GM12878 (cell line): ENCODE measurements at regions not wholly inside any gene's neighbourhood (a gene's known extent, or its start where the extent isn't known, plus 50 kb on each side); places are given as distances from the start of the nearest gene placed in this dataset.

Source experiments
- ATAC-seq: fragments of 200-7000 bp; cut with Tn5 transposase; 3 replicates; pipeline ENCODE4 v1.9.1; 2020; ENCODE audit warnings: mild to moderate bottlenecking, moderate library complexity
- BruUV-seq: library from RNA; stranded (reverse); fragments of 400-500 nt; replicated peaks from 2 replicates; lab custom pipeline; 2021; lab: Mats Ljungman, UMichigan
- CTCF ChIA-PET: fragments of 300-600 bp; sonication (Branson Sonifier 250); formaldehyde crosslinking; extraction: SDS; loops from one replicate; lab custom pipeline; 2021; ENCODE audit warnings: inconsistent platforms; lab: Yijun Ruan, JAX
- POLR2A ChIA-PET: fragments of 350-600 bp; formaldehyde crosslinking; extraction: SDS; loops from one replicate; lab custom pipeline; 2021; ENCODE audit warnings: inconsistent platforms; lab: Charles Lee
- RAD21 ChIA-PET: fragments of 300-600 bp; sonication (Branson Sonifier 250); formaldehyde crosslinking; loops from one replicate; lab custom pipeline; 2023; ENCODE audit warnings: antibody characterized with exemption; ENCODE audit not compliant: unreplicated experiment; lab: Charles Lee
- SMC1A ChIA-PET: fragments of 300-600 bp; sonication (Branson Sonifier 250); formaldehyde crosslinking; loops from one replicate; lab custom pipeline; 2023; ENCODE audit not compliant: unreplicated experiment, uncharacterized antibody; lab: Charles Lee
- DNase-seq: peaks from one replicate; pipeline ENCODE4 v3.0.0-alpha.2; 2011; ENCODE audit warnings: low read depth, low spot score
- FAIRE-seq: peaks from 3 replicates; lab custom pipeline; 2011; peaks lifted over from hg19 to GRCh38; lab: Jason Lieb, UNC
- H2AFZ ChIP-seq: 2 replicates; pipeline ENCODE4 v1.6.0; 2011; ENCODE audit warnings: low read depth, low read length, control low read depth; ENCODE audit not compliant: control insufficient read depth
- H3K27ac ChIP-seq: 2 replicates; pipeline ENCODE4 v1.5.1; 2011; ENCODE audit warnings: control low read depth; ENCODE audit not compliant: control insufficient read depth, insufficient read depth
- H3K27me3 ChIP-seq, 2 experiments: replicated peaks in 1 of 2; 2 replicates each; pipeline versions ENCODE4 v1.6.0 to v1.6.1; 2011; ENCODE audit warnings: low read length in 1 of 2; ENCODE audit not compliant: control insufficient read depth in 2 of 2, insufficient read depth in 2 of 2
- H3K36me3 ChIP-seq, 2 experiments: 2 replicates each; pipeline ENCODE4 v1.5.1; 2011; ENCODE audit warnings: low read length in 1 of 2; ENCODE audit not compliant: control insufficient read depth in 2 of 2, insufficient read depth in 2 of 2
- H3K4me1 ChIP-seq: 2 replicates; pipeline ENCODE4 v1.6.1; 2011; ENCODE audit warnings: mild to moderate bottlenecking, low read length, moderate library complexity, mixed read lengths; ENCODE audit not compliant: control insufficient read depth, insufficient read depth
- H3K4me2 ChIP-seq: 2 replicates; pipeline ENCODE4 v1.6.0; 2011; ENCODE audit warnings: control low read depth; ENCODE audit not compliant: control insufficient read depth, insufficient read depth
- H3K4me3 ChIP-seq: fragments of 200-600 bp; sonication (generic); 2 replicates; pipeline ENCODE4 v1.5.1; 2016
- H3K79me2 ChIP-seq: 2 replicates; pipeline ENCODE4 v1.6.0; 2011; ENCODE audit warnings: low read length; ENCODE audit not compliant: control insufficient read depth, insufficient read depth
- H3K9ac ChIP-seq: 2 replicates; pipeline ENCODE4 v1.8.0; 2011; ENCODE audit warnings: low read length, control low read depth, mixed read lengths; ENCODE audit not compliant: control insufficient read depth, insufficient read depth
- H3K9me3 ChIP-seq: replicated peaks from 3 replicates; pipeline ENCODE4 v1.5.1; 2011; ENCODE audit warnings: mild to moderate bottlenecking, low read length; ENCODE audit not compliant: control insufficient read depth, insufficient read depth
- H4K20me1 ChIP-seq: 2 replicates; pipeline ENCODE4 v1.6.0; 2011; ENCODE audit not compliant: control insufficient read depth, insufficient read depth
- ATF2 ChIP-seq: IDR thresholded peaks from 2 replicates; pipeline ENCODE4 v1.6.1; 2012; ENCODE audit warnings: low read length, inconsistent platforms
- E2F4 ChIP-seq: IDR thresholded peaks from 2 replicates; pipeline ENCODE4 v1.6.1; 2012; ENCODE audit warnings: low read depth, low read length, improper control_type of control experiment
- FOXK2 ChIP-seq: fragments of 450-650 bp; IDR thresholded peaks from 2 replicates; pipeline ENCODE4 v1.6.1; 2017; ENCODE audit warnings: mild to moderate bottlenecking, moderate library complexity
- MYB ChIP-seq: fragments of 150-350 bp; IDR thresholded peaks from 2 replicates; pipeline ENCODE4 v1.6.1; 2014; ENCODE audit warnings: mild to moderate bottlenecking, low read depth, low read length, borderline replicate concordance
- RCOR1 ChIP-seq: conservative IDR thresholded peaks from 2 replicates; pipeline ENCODE4 v1.6.1; 2012; ENCODE audit warnings: low read depth, low read length, improper control_type of control experiment
- SP1 ChIP-seq: IDR thresholded peaks from one replicate; pipeline ENCODE4 v1.6.1; 2011; ENCODE audit warnings: low read depth, low read length
- TAF1 ChIP-seq: IDR thresholded peaks from 2 replicates; pipeline ENCODE4 v1.6.1; 2011; ENCODE audit warnings: mild to moderate bottlenecking, low read depth, low read length, borderline replicate concordance
- ZNF207 ChIP-seq: fragments of 450-650 bp; IDR thresholded peaks from 2 replicates; pipeline ENCODE4 v1.6.1; 2014; ENCODE audit warnings: antibody characterized with exemption, mild to moderate bottlenecking, borderline replicate concordance
- WGBS: methylation state at CpG from one replicate; pipeline ENCODE4 v1.1.6; 2016; ENCODE audit warnings: low lambda C conversion rate; ENCODE audit not compliant: insufficient replicate concordance, insufficient coverage; ENCODE audit errors: missing lambda C conversion rate; 5-methylcytosine and 5-hydroxymethylcytosine counted together
- in situ Hi-C: fragments of 300-500 bp; cut with MboI; formaldehyde crosslinking; loops from 9 replicates; pipeline ENCODE4 v1.14.3; 2018; ENCODE audit warnings: mixed read lengths
- intact Hi-C: fragments of 100-400 bp; cut with micrococcal nuclease; formaldehyde crosslinking; loops from one replicate; pipeline ENCODE4 v1.14.2; 2022; ENCODE audit not compliant: unreplicated experiment

GRCh38 chr3:167151636-167152035 lies 228.5 kb downstream of the ZBBX start:
- FAIRE-seq (no peak), ATAC-seq (no peak), DNase-seq (no peak)
- Histone ChIP-seq H3K79me2 (no peaks in the 10 kb centered on the region), H4K20me1 (no peaks in the 10 kb centered on the region), H3K9ac (no peak overlapping the region), H3K4me2 (no peak overlapping the region), H3K9me3 (no peaks in the 10 kb centered on the region), H3K4me3 (no peak overlapping the region), H3K27me3 (no peaks in the 10 kb centered on the region), H3K4me1 (no peaks in the 10 kb centered on the region), H2AFZ (no peak overlapping the region), H3K27ac (no peak overlapping the region), H3K36me3 (no peaks in the 10 kb centered on the region)
- in situ Hi-C loops: no loop called here
- ChIA-PET POLR2A (no interaction called here), CTCF (no interaction called here), SMC1A (no interaction called here), RAD21 (no interaction called here)
- TF ChIP-seq SP1 (no peak), FOXK2 (no peak), TAF1 (no peak), MYB (no peak), RCOR1 (no peak), ZNF207 (no peak), E2F4 (no peak)
- WGBS: 35% methylated on average over 2 of the region's 2 CpGs
- intact Hi-C loops: no loop called here
- no TSS peak for BruUV-seq

- BruUV-seq: no TSS peak
- no peak for ATAC-seq
- H3K9ac ChIP-seq: no peak overlapping the region
- ChIA-PET RAD21 (no interaction called here), SMC1A (no interaction called here), CTCF (interaction anchor here (0.7 to 1.4 kb wide), 2 partner anchors 18 to 46 kb away, joined by 3 read pairs; no protein-coding TSS in a partner anchor)
- no peaks in the 10 kb centered on the region for H3K36me3 ChIP-seq
- H3K27ac ChIP-seq: no peak overlapping the region
- WGBS: 0% methylated on average over 4 of the region's 4 CpGs
- H3K4me3 ChIP-seq: no peak overlapping the region
- H3K4me1 ChIP-seq: no peaks in the 10 kb centered on the region
- H3K79me2 ChIP-seq: no peaks in the 10 kb centered on the region
- no peaks in the 10 kb centered on the region for H3K9me3 ChIP-seq
- H4K20me1 ChIP-seq: no peaks in the 10 kb centered on the region
- DNase-seq: no peak
- no peak overlapping the region for H2AFZ ChIP-seq
- no peak for TF ChIP-seq ATF2
- TF ChIP-seq, all 136 proteins: peak for 0
- intact Hi-C loops: no loop called here
- in situ Hi-C loops: no loop called here
- H3K27me3 ChIP-seq: no peaks in the 10 kb centered on the region
- POLR2A ChIA-PET: no interaction called here
- no peak for FAIRE-seq
- H3K4me2 ChIP-seq: no peak overlapping the region
Observed at GRCh38 chr3:167148136-167148535, 232.0 kb downstream of the ZBBX start.
